RWPE1 (cell line): ENCODE measurements at regions not wholly inside any gene's neighbourhood (a gene's known extent, or its start where the extent isn't known, plus 50 kb on each side); places are given as distances from the start of the nearest gene placed in this dataset.

ENCODE experiments used
- CTCF ChIA-PET: fragments of 350-600 bp; sonication (Branson Sonifier 250); formaldehyde crosslinking; extraction: SDS; loops from one replicate; lab custom pipeline; 2021; lab: Yijun Ruan, JAX
- POLR2A ChIA-PET: fragments of 400-600 bp; formaldehyde crosslinking; extraction: SDS; loops from one replicate; lab custom pipeline; 2020; ENCODE audit warnings: antibody characterized with exemption; ENCODE audit not compliant: low non-redundant PET; lab: Yijun Ruan, JAX
- DNase-seq: peaks from one replicate; pipeline ENCODE4 v3.0.0; 2012; ENCODE audit warnings: low spot score
- H3K27ac ChIP-seq: fragments of 450-650 bp; 2 replicates; pipeline ENCODE4 v1.5.1; 2017
- CTCF ChIP-seq: fragments of 450-650 bp; conservative IDR thresholded peaks from 2 replicates; pipeline ENCODE4 v1.5.1; 2017; ENCODE audit warnings: low read depth, mild to moderate bottlenecking

- POLR2A ChIA-PET = no interaction called here
Observed at GRCh38 chr16:61579195-61579594, 457.0 kb downstream of the CDH8 start.

GRCh38 chr16:61576476-61576875, 459.8 kb downstream of the CDH8 start:
- no peak for DNase-seq
- no peak overlapping the region for H3K27ac ChIP-seq
- POLR2A ChIA-PET = no interaction called here
- TF ChIP-seq CTCF = no peak
- CTCF ChIA-PET = no interaction called here

More at GRCh38 chr16:61579195-61579594, 457.0 kb downstream of the CDH8 start:
- CTCF ChIA-PET = no interaction called here
- TF ChIP-seq CTCF = no peak
- no peak for DNase-seq
- no peak overlapping the region for H3K27ac ChIP-seq

GRCh38 chr16:61575617-61576016, 460.6 kb downstream of the CDH8 start:
- TF ChIP-seq CTCF = no peak
- ChIA-PET CTCF (interaction anchor here (0.6 kb wide), 1 partner anchor 293 kb away, joined by 4 read pairs; no protein-coding TSS in a partner anchor), POLR2A (no interaction called here)
- no peak for DNase-seq
- H3K27ac ChIP-seq = no peak overlapping the region

GRCh38 chr16:61569028-61569427, 467.2 kb downstream of the CDH8 start:
- TF ChIP-seq CTCF = no peak
- POLR2A ChIA-PET = no interaction called here
- H3K27ac ChIP-seq = no peak overlapping the region
- CTCF ChIA-PET = no interaction called here
- DNase-seq = no peak

GRCh38 chr16:61564716-61565115, 471.5 kb downstream of the CDH8 start:
- H3K27ac ChIP-seq = no peak overlapping the region
- no peak for DNase-seq
- ChIA-PET CTCF (no interaction called here), POLR2A (no interaction called here)
- TF ChIP-seq CTCF = no peak

- H3K27ac ChIP-seq = no peak overlapping the region
- TF ChIP-seq CTCF = no peak
- CTCF ChIA-PET = no interaction called here
- POLR2A ChIA-PET = no interaction called here
- DNase-seq = no peak
Observed at GRCh38 chr16:61555718-61556441, 480.4 kb downstream of the CDH8 start.
